KOPT-K1 (cell line): ENCODE measurements at regions not wholly inside any gene's neighbourhood (a gene's known extent, or its start where the extent isn't known, plus 50 kb on each side); places are given as distances from the start of the nearest gene placed in this dataset.

Source experiments
- H3K27ac ChIP-seq: fragments of 200-600 bp; sonication (generic); 2 replicates; pipeline ENCODE4 v1.5.1; 2016; ENCODE audit warnings: antibody characterized with exemption, mild to moderate bottlenecking, low read depth, low read length; ENCODE audit not compliant: poor library complexity, severe bottlenecking
- H3K36me3 ChIP-seq: fragments of 200-600 bp; sonication (generic); 2 replicates; pipeline ENCODE4 v1.5.1; 2017; ENCODE audit warnings: antibody characterized with exemption, mild to moderate bottlenecking, low read length, moderate library complexity; ENCODE audit not compliant: insufficient read depth
- H3K9me3 ChIP-seq: fragments of 200-600 bp; sonication (generic); 2 replicates; pipeline ENCODE4 v1.5.1; 2017; ENCODE audit warnings: antibody characterized with exemption, low read length, mild to moderate bottlenecking; ENCODE audit not compliant: insufficient read depth, poor library complexity, severe bottlenecking

GRCh38 chr2:151078889-151079288, 182.8 kb downstream of the RBM43 start:
- Histone ChIP-seq H3K9me3 (no peaks in the 10 kb centered on the region), H3K27ac (no peak overlapping the region), H3K36me3 (no peaks in the 10 kb centered on the region)

DNA sequence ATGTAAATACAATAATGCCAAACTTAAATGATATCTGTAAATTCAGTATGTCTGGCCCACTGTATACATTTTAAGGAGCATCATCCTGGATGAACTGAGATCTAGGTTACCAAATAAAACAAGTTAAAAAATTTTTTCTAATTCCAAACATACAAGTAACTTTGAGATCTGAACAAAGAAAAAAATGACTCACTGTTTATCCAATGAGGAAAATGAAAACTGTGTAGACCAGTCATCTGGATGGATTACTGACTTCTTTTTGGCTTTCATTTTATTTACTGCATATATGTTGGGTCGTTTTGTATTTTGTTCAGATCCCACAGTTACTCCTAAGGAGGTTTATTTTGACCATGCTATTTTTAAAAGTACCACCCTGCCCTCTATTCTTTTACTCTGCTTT, 189.8 kb downstream of the RBM43 start:
- Histone ChIP-seq H3K9me3 (no peaks in the 10 kb centered on the region), H3K36me3 (no peaks in the 10 kb centered on the region), H3K27ac (no peak overlapping the region)

GRCh38 chr2:151071382-151071781, 190.3 kb downstream of the RBM43 start:
- Histone ChIP-seq H3K36me3 (no peaks in the 10 kb centered on the region), H3K27ac (no peak overlapping the region), H3K9me3 (no peaks in the 10 kb centered on the region)

GRCh38 chr2:151070253-151070652, 191.4 kb downstream of the RBM43 start:
- Histone ChIP-seq H3K36me3 (no peaks in the 10 kb centered on the region), H3K9me3 (no peaks in the 10 kb centered on the region), H3K27ac (no peak overlapping the region)

GRCh38 chr2:151067658-151068369, 193.8 kb downstream of the RBM43 start:
- Histone ChIP-seq H3K9me3 (no peaks in the 10 kb centered on the region), H3K27ac (no peak overlapping the region), H3K36me3 (no peaks in the 10 kb centered on the region)

DNA sequence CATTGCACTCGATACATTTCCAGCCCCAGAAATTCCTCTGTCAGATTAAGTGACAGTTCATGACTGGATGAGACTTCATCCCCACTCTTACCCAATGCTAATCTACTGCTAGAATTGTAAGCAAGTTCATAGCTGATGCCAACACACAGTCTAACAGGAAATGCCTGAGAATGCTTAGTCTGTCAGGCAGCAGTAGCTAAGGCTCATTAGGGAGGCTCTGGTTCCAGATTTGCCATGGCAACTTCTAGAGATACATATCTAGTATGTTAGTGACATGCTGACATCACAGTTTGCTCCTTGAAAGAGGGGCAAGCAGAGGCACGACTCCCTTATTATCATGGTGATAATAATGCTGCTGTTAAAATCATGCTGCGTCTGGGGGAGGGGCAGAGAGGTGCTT, 198.4 kb downstream of the RBM43 start:
- H3K36me3 ChIP-seq, result no peaks in the 10 kb centered on the region
- H3K27ac ChIP-seq, result no peak overlapping the region
- H3K9me3 ChIP-seq, result no peaks in the 10 kb centered on the region

DNA sequence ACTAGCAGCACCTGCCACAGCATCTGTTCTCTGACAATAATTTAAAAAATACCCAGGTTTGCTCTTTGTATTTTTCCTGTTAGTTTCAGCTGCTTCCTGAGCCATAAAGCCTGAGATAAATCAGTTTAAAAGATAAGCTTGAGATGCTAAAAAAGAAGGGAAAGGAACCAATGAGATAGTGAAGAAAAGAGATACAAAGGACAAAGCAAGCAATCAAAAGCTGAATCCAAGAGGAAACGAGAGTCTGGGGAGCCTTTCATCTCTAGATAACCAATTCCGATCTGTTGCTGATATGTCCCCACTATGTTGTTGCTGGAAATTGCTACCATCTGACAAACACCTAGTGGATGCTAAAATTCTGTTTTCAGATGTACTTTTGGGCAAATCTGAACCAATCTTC, 201.4 kb downstream of the RBM43 start:
- no peak overlapping the region for H3K27ac ChIP-seq

GRCh38 chr2:151056870-151057269, 204.8 kb downstream of the RBM43 start:
- no peak overlapping the region for H3K27ac ChIP-seq
- no peaks in the 10 kb centered on the region for H3K36me3 ChIP-seq
- H3K9me3 ChIP-seq, result no peaks in the 10 kb centered on the region

More for the DNA sequence above, 201.4 kb downstream of the RBM43 start:
- Histone ChIP-seq H3K36me3 (no peaks in the 10 kb centered on the region), H3K9me3 (no peaks in the 10 kb centered on the region)

- no peaks in the 10 kb centered on the region for H3K9me3 ChIP-seq
- no peak overlapping the region for H3K27ac ChIP-seq
- no peaks in the 10 kb centered on the region for H3K36me3 ChIP-seq
Measured at GRCh38 chr2:151053661-151053990, 208.0 kb downstream of the RBM43 start.

DNA sequence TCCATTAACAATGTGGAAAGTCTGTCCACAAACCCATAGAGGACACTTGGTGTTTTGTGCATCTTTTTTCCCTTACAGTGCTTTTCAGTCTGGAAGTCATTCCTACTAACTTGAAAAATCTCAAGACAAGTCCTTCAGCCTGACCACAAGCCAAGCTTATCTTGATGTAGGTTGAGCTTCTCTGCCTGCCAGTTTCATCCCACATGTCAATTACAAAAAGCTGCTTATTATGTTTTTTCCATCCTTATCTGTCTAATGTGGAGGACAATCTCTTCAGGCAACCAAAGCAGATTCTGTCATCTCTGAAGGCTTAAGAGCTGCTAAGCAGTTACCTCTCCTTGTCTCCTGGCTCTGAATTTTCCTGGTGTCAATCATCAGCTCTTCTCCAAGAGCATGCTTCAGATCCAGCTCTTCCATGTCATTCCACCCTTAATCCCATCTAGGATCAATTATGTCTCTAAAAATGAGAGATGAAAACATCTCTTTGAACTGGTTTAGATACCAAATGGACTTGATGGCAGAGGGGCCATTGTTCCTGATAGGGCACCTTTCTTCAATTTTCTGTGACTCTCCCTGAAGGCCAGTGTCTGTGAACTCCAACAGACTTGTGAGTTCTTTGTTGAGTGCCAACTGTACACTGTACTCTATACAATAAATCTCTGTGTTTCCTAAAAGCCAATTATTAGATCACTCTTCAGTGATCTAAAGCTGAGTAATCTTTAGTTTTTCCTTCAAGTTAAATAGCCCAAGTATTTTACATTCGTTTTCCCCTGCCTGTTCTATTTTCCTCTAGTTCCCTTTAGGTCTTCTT, 208.6 kb downstream of the RBM43 start:
- no peaks in the 10 kb centered on the region for H3K9me3 ChIP-seq
- no peaks in the 10 kb centered on the region for H3K36me3 ChIP-seq
- no peak overlapping the region for H3K27ac ChIP-seq

DNA sequence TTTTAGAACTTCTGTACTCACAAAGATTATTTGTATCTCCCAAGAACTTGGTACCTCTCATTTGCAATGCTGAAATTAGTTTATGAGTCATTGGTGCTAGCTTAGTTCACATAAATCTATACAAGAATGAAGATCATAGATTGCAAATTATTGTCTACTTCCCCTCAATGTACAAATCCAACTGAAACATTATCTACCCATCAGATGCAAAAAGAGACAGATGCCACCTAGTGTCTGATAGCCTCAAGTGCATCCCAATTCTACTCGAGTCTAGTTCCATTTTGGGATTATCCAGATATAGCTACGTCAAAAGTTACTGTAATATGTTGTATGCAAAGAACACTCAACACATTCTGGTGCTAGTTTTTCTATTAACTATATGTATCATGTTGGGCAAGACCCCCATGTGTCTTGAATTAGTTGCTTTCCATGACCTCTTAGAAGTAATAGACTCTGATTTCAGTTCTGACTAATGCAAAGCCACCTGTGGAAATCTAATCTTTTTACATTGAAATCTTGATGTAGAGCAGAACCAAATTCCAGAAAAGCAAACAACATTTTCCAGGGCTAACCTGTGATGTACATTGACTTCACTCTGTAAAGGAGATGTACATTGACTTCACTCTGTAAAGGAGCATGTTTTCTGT, 210.0 kb downstream of the RBM43 start:
- no peak overlapping the region for H3K27ac ChIP-seq
- H3K36me3 ChIP-seq, result no peaks in the 10 kb centered on the region
- no peaks in the 10 kb centered on the region for H3K9me3 ChIP-seq

- no peak overlapping the region for H3K27ac ChIP-seq
- H3K9me3 ChIP-seq, result no peaks in the 10 kb centered on the region
- H3K36me3 ChIP-seq, result no peaks in the 10 kb centered on the region
Measured at GRCh38 chr2:151049746-151050145, 211.9 kb downstream of the RBM43 start.

DNA sequence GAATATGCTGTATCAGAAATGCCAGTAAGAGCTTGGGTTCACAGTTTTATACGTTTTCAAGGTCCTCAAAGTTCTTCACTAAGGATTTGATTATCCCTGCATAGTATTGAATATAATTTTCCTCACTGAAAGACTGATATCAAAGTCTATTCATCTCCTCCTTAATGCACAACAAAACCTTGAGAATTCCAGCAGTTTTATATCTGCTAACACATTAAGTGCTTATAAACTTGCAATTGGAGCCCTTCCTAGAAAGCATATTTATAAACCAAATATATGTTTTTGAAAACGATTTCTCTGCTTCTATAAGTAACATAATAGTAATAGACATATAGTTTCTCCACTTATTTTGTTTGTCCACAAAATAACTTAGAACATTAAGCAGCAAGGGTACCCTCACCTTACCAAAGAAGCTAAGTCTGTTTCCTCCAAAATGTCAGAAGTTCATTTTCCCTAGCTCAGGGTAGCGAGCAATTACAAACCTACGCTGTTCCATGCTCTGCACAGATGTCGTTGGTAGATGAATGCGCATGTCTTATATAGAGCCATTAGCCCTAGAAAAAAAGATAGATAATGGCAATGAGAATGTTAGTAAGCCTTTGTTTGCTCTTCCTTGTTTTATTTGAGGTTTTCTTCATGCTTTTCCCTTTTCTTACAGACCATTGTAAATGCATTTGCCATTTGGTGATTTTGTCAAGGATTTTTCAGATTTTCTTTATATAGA, 213.2 kb downstream of the RBM43 start:
- Histone ChIP-seq H3K9me3 (no peaks in the 10 kb centered on the region), H3K27ac (no peak overlapping the region), H3K36me3 (no peaks in the 10 kb centered on the region)

- no peaks in the 10 kb centered on the region for H3K9me3 ChIP-seq
- no peak overlapping the region for H3K27ac ChIP-seq
- H3K36me3 ChIP-seq, result no peaks in the 10 kb centered on the region
Measured at GRCh38 chr2:151043484-151043883, 218.2 kb downstream of the RBM43 start.

DNA sequence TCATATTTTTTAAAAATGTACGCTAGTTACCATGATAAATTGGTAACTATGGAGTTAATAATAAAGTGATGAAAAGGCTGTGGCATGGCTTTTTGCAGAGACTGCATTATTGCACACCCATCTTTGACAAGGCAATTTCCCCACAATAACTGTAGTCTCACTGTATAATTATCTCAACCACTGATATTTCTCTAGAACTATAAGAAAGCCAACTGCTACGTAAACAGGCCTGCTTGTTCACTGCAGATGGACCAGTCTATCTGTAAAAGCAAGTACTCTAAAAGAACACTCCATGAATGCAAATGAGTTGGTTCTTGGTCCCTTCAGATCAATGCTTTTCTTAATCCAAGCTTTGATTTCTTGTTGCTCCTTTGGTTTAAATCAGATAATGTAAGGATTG, 218.7 kb downstream of the RBM43 start:
- Histone ChIP-seq H3K27ac (no peak overlapping the region), H3K9me3 (no peaks in the 10 kb centered on the region), H3K36me3 (no peaks in the 10 kb centered on the region)
